Left lobe of liver (tissue), 2 donors: ENCODE measurements at regions not wholly inside any gene's neighbourhood (a gene's known extent, or its start where the extent isn't known, plus 50 kb on each side); places are given as distances from the start of the nearest gene placed in this dataset.

Source experiments
- ATAC-seq: fragments of 200-7000 bp; cut with Tn5 transposase; one replicate; pipeline ENCODE4 v1.9.1; 2020; ENCODE audit warnings: mild to moderate bottlenecking, moderate library complexity
- DNase-seq: peaks from one replicate; pipeline ENCODE4 v3.0.0-alpha.2; 2020; ENCODE audit warnings: low spot score
- donor health status: DM: no; HTN: no; CAD: no; lungs with moderate emphysema.
- donor health status: DM: no; HTN: yes; CAD: no.

- ATAC-seq = no peak
These were observed 71.8 kb downstream of the RTL9 start for GRCh38 chrX:110430293-110431076.

GRCh38 chrX:110432091-110432905 is 73.7 kb downstream of the RTL9 start:
- no peak for ATAC-seq

More at GRCh38 chrX:110430293-110431076, 71.8 kb downstream of the RTL9 start:
- no peak for DNase-seq

GRCh38 chrX:110432906-110433215 is 74.2 kb downstream of the RTL9 start:
- DNase-seq (no peak), ATAC-seq (peak; percentile 50)

More at GRCh38 chrX:110432091-110432905, 73.7 kb downstream of the RTL9 start:
- no peak for DNase-seq

- DNase-seq = no peak
- ATAC-seq = peak; percentile 15
These were observed 76.5 kb downstream of the RTL9 start for GRCh38 chrX:110435196-110435595.

- ATAC-seq (no peak), DNase-seq (no peak)
These were observed 77.9 kb downstream of the RTL9 start for GRCh38 chrX:110436523-110436922.

GRCh38 chrX:110437686-110438085 is 79.0 kb downstream of the RTL9 start:
- ATAC-seq = no peak
- DNase-seq = no peak

GRCh38 chrX:110440016-110440805 is 81.6 kb downstream of the RTL9 start:
- peak; percentile 69 for ATAC-seq
- no peak for DNase-seq

GRCh38 chrX:110442635-110443034 is 84.0 kb downstream of the RTL9 start:
- DNase-seq (no peak), ATAC-seq (peak; percentile 30)

GRCh38 chrX:110444996-110445395 is 86.3 kb downstream of the RTL9 start:
- no peak for ATAC-seq

GRCh38 chrX:110448459-110448858 is 89.8 kb downstream of the RTL9 start:
- DNase-seq = no peak

More at GRCh38 chrX:110444996-110445395, 86.3 kb downstream of the RTL9 start:
- DNase-seq = no peak

GRCh38 chrX:110449312-110449711 is 90.7 kb downstream of the RTL9 start:
- peak; percentile 80 for DNase-seq

More at GRCh38 chrX:110448459-110448858, 89.8 kb downstream of the RTL9 start:
- ATAC-seq = no peak

GRCh38 chrX:110450050-110450449 is 91.4 kb downstream of the RTL9 start:
- ATAC-seq (peak; percentile 90), DNase-seq (peak; percentile 83)

More at GRCh38 chrX:110449312-110449711, 90.7 kb downstream of the RTL9 start:
- peak; percentile 76 for ATAC-seq

GRCh38 chrX:110454336-110454735 is 95.7 kb downstream of the RTL9 start:
- no peak for ATAC-seq

GRCh38 chrX:110462957-110463356 is 104.3 kb downstream of the RTL9 start:
- DNase-seq (no peak), ATAC-seq (no peak)

More at GRCh38 chrX:110454336-110454735, 95.7 kb downstream of the RTL9 start:
- no peak for DNase-seq

GRCh38 chrX:110466790-110467189 is 108.1 kb downstream of the RTL9 start:
- DNase-seq (no peak), ATAC-seq (no peak)

GRCh38 chrX:110472265-110472664 is 113.6 kb downstream of the RTL9 start:
- ATAC-seq = no peak
- DNase-seq = no peak

- ATAC-seq = no peak
- no peak for DNase-seq
These were observed 119.1 kb downstream of the RTL9 start for GRCh38 chrX:110477593-110478228.

- DNase-seq (no peak), ATAC-seq (no peak)
These were observed 133.4 kb downstream of the RTL9 start for GRCh38 chrX:110491846-110492620.

- no peak for ATAC-seq
These were observed 146.3 kb downstream of the RTL9 start for GRCh38 chrX:110504947-110505346.

More at GRCh38 chrX:110504947-110505346, 146.3 kb downstream of the RTL9 start:
- DNase-seq = no peak
